ENCODE measurements at regions not wholly inside any gene's neighbourhood (a gene's known extent, or its start where the extent isn't known, plus 50 kb on each side); places are given as distances from the start of the nearest gene placed in this dataset.

DNA sequence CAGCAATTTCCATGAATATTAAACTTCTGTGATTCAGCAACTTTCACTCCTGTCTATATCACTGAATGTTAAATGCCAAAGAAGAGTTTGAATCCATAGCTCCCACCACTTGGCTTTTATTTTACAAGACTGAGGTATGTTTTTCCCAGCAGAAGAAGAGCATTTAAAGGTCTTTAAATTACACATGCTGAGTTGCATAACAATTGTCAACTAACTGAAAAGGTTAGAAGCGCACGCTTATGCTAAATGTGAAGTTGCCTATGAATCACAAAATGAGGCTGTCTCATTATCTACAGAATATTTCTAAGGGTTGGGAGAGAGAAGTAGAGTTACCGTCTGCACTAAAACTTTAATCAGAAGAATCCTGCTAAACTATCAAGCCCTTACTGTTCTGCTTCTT, 1086.3 kb downstream of the FAM181B start:
- no peak overlapping the region for H3K4me2 ChIP-seq (ENCODE audit: low read length)
- no peak overlapping the region for H3K4me3 ChIP-seq (ENCODE audit: low read length)
- H3K9me3 ChIP-seq (ENCODE audit: control insufficient read depth, insufficient read depth, low read length) = no peaks in the 10 kb centered on the region
- H3K4me1 ChIP-seq (ENCODE audit: control insufficient read depth, low read length) = no peaks in the 10 kb centered on the region
- no peaks in the 10 kb centered on the region for H3K36me3 ChIP-seq (ENCODE audit: control insufficient read depth, low read length)
- no peak overlapping the region for H3K27ac ChIP-seq (ENCODE audit: low read depth, low read length)
- H3F3A ChIP-seq (ENCODE audit: control insufficient read depth, insufficient read depth) = no peaks in the 10 kb centered on the region
- no peaks in the 10 kb centered on the region for H3K79me2 ChIP-seq (ENCODE audit: control insufficient read depth, low read length)
- no peaks in the 10 kb centered on the region for H3K9me2 ChIP-seq (replicated peaks; ENCODE audit: control insufficient read depth, low read length)
- TF ChIP-seq CTCF (IDR thresholded peaks at IDR 0.05; ENCODE audit: low read depth, low read length, poor library complexity, severe bottlenecking) = no peak
- TF ChIP-seq EZH2phosphoT487 (IDR thresholded peaks at IDR 0.05; ENCODE audit: borderline replicate concordance, low read length) = no peak
- H3K27me3 ChIP-seq (ENCODE audit: control insufficient read depth, low read length) = peaks cover 10% of the 10 kb centered on the region
- H4K20me1 ChIP-seq (ENCODE audit: control insufficient read depth, insufficient read depth, low read depth, low read length) = no peaks in the 10 kb centered on the region

- no peaks in the 10 kb centered on the region for H3F3A ChIP-seq (ENCODE audit: control insufficient read depth, insufficient read depth)
- H3K36me3 ChIP-seq (ENCODE audit: control insufficient read depth, low read length) = no peaks in the 10 kb centered on the region
- H3K27me3 ChIP-seq (ENCODE audit: control insufficient read depth, low read length) = peaks cover 10% of the 10 kb centered on the region
- no peaks in the 10 kb centered on the region for H3K4me1 ChIP-seq (ENCODE audit: control insufficient read depth, low read length)
- no peak overlapping the region for H3K27ac ChIP-seq (ENCODE audit: low read depth, low read length)
- H3K9me3 ChIP-seq (ENCODE audit: control insufficient read depth, insufficient read depth, low read length) = no peaks in the 10 kb centered on the region
- H3K4me3 ChIP-seq (ENCODE audit: low read length) = no peak overlapping the region
- no peak for TF ChIP-seq EZH2phosphoT487 (IDR thresholded peaks at IDR 0.05; ENCODE audit: borderline replicate concordance, low read length)
- TF ChIP-seq CTCF (IDR thresholded peaks at IDR 0.05; ENCODE audit: low read depth, low read length, poor library complexity, severe bottlenecking) = peak; percentile 81
- H3K79me2 ChIP-seq (ENCODE audit: control insufficient read depth, low read length) = no peaks in the 10 kb centered on the region
- no peaks in the 10 kb centered on the region for H4K20me1 ChIP-seq (ENCODE audit: control insufficient read depth, insufficient read depth, low read depth, low read length)
- H3K4me2 ChIP-seq (ENCODE audit: low read length) = no peak overlapping the region
- no peaks in the 10 kb centered on the region for H3K9me2 ChIP-seq (replicated peaks; ENCODE audit: control insufficient read depth, low read length)
Observed at GRCh38 chr11:81644239-81644840, 1089.3 kb downstream of the FAM181B start.

GRCh38 chr11:81634483-81634882, 1099.2 kb downstream of the FAM181B start:
- Histone ChIP-seq H3K9me3 (ENCODE audit: control insufficient read depth, insufficient read depth, low read length) (no peaks in the 10 kb centered on the region), H3K4me3 (ENCODE audit: low read length) (no peak overlapping the region), H4K20me1 (ENCODE audit: control insufficient read depth, insufficient read depth, low read depth, low read length) (no peaks in the 10 kb centered on the region), H3F3A (ENCODE audit: control insufficient read depth, insufficient read depth) (no peaks in the 10 kb centered on the region), H3K27me3 (ENCODE audit: control insufficient read depth, low read length) (no peaks in the 10 kb centered on the region), H3K36me3 (ENCODE audit: control insufficient read depth, low read length) (no peaks in the 10 kb centered on the region), H3K4me1 (ENCODE audit: control insufficient read depth, low read length) (no peaks in the 10 kb centered on the region), H3K4me2 (ENCODE audit: low read length) (no peak overlapping the region), H3K9me2 (replicated peaks; ENCODE audit: control insufficient read depth, low read length) (no peaks in the 10 kb centered on the region), H3K79me2 (ENCODE audit: control insufficient read depth, low read length) (no peaks in the 10 kb centered on the region), H3K27ac (ENCODE audit: low read depth, low read length) (no peak overlapping the region)
- TF ChIP-seq EZH2phosphoT487 (IDR thresholded peaks at IDR 0.05; ENCODE audit: borderline replicate concordance, low read length) = no peak
- no peak for TF ChIP-seq CTCF (IDR thresholded peaks at IDR 0.05; ENCODE audit: low read depth, low read length, poor library complexity, severe bottlenecking)
